ENCODE measurements at regions not wholly inside any gene's neighbourhood (a gene's known extent, or its start where the extent isn't known, plus 50 kb on each side); places are given as distances from the start of the nearest gene placed in this dataset.

DNA sequence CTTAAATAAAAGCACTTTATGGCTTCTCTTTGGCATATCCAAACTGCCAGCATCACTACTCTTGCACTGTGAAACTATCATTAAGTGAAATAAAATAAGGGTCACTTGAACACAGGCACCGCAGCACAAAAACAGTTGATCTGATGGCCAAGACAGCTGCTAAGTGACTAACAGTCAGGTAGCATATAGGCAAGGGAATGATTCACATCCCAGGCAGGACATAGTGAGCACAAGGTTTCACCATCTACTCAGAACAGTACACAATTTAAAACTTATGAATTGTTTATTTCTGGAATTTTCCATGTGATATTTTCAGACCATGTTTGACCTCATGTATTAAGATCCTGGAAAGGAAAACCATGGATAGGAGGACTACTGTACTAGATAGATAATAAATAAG, 214.2 kb downstream of the MREG start:
- TF ChIP-seq EZH2 (IDR thresholded peaks at IDR 0.05) = no peak
- no peak for TF ChIP-seq POLR2AphosphoS5 (IDR thresholded peaks at IDR 0.05; ENCODE audit: borderline replicate concordance, low read depth, low read length)
